RPMI7951 (cell line): ENCODE measurements at regions not wholly inside any gene's neighbourhood (a gene's known extent, or its start where the extent isn't known, plus 50 kb on each side); places are given as distances from the start of the nearest gene placed in this dataset.

Experiments used
- DNase-seq: peaks from one replicate; pipeline ENCODE4 v3.0.0-alpha.2; 2012; ENCODE audit warnings: low read depth

DNA sequence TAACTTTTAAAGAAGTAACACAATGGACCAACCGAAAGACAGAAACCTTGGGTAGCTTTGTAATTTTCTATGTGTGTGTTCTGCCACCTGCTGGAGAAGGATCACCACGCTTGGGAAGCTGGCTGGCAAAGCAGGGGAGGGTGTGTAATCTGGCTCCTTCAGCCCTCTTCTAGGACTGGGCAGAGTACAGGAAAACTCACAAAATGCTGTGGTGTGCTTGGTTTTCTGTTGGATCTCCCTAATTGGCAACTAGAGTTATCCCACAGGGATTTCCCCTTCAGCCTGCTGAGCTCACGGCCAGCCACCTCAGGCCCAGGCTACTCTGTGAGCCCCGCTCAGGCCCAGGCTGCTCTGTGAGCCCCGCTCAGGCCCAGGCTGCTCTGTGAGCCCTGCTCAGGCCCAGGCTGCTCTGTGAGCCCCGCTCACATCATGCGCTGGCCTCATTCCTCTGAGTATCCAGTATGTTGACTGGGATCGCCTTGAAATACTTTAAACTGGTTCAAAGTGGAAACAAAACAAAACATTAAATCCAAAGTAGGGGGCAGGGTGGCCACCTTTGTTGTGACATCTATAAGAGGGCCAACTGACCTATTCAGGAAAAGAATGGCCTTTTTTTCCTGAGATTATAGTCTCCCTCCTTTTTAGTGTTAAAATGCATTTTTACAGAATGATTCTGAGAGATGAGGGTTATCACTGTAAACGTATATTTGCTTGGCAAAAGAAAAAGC is 52.0 kb upstream of the RNU6-8 start:
- peak; percentile 61 for DNase-seq

DNA sequence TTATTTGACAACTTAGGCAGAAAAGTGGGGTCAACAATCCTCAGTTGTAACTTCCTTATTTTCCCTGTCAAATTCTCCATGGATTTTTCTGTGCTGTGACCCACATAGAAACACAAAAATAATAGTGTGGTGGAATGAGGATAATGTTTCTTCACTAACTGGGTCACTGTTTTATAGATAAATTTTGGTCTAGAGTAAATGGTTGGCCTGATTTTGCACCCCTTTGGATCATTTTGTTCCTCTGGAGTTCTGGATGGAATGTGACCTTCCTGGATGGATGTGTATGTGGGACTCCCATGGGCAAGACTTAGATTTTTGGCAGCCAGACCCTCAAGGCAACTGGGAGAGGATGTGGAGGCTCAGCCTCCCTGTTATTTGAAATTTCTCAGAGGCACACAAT is 52.7 kb upstream of the RNU6-8 start:
- no peak for DNase-seq

DNA sequence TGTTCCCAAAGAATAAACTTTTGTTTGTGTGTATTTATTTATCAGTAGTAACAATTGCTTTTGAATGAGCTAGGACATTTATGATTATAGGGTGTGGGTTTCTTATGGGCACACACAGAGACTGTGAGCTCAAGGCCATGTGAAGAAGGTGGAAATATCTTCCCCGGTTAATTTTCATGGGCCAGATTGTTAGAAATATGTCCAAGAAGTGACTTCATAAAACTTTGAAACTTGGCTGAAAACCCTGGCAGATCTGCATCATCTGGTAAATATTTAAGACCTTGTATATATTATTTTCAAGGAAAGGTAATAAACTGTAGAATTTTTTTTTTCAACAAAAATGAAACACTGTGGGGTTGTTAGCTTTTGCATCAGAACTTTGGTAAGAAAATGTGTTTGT is 53.5 kb upstream of the RNU6-8 start:
- DNase-seq, result no peak

DNA sequence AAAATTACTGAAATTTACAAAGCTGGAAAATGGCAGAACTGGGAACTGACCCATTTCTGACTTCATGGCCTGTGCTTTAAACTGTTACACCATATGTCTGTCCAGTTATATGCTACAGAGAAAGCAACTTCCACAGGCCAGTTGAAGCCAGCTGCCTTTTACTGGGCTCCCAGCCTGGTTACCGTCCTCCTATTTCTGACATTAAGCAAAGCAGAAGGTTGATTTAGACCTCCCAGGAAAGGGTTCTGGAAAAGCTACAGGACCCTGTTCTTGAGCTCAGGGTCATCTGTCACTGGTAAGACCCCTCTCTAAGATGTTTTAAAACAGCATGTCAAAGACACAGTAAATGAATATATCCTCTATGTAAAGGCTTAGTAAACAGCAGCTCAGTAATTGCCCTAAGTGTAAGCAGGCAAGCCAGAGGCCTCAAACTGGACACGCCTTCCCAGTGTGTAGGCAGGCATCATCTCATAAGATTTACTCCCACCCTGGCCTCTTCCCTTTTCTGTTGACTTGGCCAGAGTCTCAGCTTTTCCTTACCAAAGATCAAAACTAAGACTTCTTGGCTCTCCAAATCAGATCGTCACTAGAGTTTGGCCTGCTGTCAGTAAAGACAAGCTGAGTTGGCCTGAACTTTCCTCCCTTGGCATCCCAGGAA is 55.4 kb upstream of the RNU6-8 start:
- peak; percentile 38 for DNase-seq

DNA sequence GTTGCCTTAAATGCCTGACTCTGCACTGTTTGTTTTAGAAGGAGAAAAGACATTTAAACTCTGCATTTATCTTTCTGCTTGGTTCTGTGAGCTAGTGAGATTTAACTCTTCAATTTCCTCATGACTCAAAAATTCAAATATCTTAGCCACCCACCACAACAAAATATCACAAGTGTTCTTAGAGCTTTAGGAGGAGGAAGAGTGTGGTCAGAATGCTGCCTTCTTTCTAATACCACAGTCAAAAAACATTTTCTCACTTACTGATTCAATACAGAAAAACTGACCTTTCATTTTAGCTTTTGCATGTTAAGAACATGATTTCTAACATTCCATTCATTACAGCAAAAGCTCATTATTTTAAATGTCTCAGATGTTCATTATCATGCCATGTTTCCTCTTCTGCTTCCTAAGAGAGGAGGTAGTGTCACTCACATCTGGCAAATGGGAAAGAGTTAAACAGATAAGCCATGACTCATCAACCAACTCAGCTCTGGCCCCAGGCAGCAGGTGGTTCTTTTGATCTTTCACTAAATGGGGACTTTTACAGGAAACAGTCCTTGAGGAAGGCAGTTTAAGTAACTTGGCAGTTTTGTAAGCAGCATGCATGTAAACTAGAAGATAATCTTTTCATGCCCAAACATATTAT is 56.4 kb upstream of the RNU6-8 start:
- DNase-seq, result peak; percentile 93

DNA sequence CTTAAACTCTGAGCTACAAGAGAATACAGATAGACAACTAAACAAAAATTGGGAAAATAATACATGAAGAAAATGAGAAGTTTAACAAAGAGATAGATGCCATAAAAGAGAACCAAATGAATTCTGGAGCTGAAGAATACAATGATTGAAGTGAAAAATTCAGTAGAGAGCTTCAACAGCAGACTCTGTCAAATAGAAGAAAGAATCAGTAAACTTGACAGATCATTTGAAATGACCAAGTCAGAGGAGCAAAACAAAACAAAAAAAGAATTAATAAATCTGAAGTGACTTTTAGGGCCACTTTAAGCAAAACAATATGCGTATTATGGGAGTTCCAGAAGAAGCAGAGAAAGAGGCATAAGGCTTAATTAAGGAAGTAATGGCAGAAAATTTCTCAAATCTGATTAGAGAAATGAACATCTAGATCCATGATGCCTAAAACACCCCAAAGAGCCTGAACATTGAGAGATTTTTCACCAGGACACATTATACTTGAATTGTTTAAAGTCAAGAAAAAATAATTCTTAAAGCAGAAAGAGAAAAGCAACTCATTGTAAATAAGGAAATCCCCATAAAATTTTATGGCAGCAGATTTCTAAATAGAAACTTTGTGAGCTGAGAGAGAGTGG is 61.0 kb upstream of the RNU6-8 start:
- no peak for DNase-seq

DNA sequence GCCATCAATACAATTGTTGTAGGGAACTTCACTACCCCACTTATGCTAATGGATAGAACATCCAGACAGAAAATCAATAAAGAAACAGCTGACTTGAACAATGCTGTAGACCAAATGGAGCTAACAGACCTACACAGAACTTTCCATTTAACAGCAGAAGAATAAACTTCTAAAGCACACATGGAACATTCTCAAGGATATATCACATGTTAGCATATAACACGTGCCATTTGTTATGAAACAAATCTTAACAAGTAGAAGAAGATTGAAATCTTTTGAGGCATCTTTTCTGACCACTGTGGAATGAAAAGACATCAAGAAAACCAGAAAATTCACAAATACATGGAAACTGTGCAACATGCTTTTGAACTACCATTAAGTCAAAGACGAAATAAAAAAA is 62.5 kb upstream of the RNU6-8 start:
- DNase-seq, result no peak

DNA sequence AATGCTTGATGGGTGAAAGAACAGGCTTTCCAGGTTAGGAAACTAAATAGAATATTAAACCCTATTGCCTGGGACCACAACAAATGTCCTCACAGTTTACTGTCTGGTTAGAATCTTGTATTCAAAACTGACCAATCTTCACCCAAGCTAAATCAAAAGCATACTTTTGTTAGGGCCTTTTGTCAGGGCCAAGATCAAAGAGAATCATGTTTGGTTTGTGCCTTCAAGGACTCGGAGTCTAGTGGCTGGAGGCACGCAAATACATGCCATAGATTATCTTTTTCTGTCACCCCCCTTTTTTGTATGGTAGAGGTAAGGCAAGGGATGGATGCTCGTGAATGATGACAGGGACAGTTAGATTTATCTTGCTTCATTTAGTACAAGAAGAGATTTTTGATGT is 51.1 kb upstream of the AKAP6 start:
- no peak for DNase-seq
